ENCODE measurements at regions not wholly inside any gene's neighbourhood (a gene's known extent, or its start where the extent isn't known, plus 50 kb on each side); places are given as distances from the start of the nearest gene placed in this dataset.

- H4K20me1 ChIP-seq (ENCODE audit: control insufficient read depth, insufficient read depth), result no peaks in the 10 kb centered on the region
- in situ Hi-C loops (cut with MboI), result no loop called here
- ATAC-seq (peak; percentile 54; the same call in 2 of the 3 replicates), FAIRE-seq (no peak), DNase-seq (ENCODE audit: low read depth, low spot score) (no peak)
- 32% methylated on average over 7 of the region's 7 CpGs for WGBS (ENCODE audit: insufficient coverage, insufficient replicate concordance, low lambda C conversion rate, missing lambda C conversion rate)
- no peaks in the 10 kb centered on the region for H3K36me3 ChIP-seq (ENCODE audit: control insufficient read depth in 2 of 2, insufficient read depth in 2 of 2, low read length in 1 of 2)
- no peak overlapping the region for H3K9ac ChIP-seq (ENCODE audit: control insufficient read depth, insufficient read depth, low read length)
- RAD21 ChIA-PET (ENCODE audit: unreplicated experiment), result no interaction called here
- H3K4me3 ChIP-seq, result no peak overlapping the region
- POLR2A ChIA-PET, result no interaction called here
- no peaks in the 10 kb centered on the region for H3K79me2 ChIP-seq (ENCODE audit: control insufficient read depth, insufficient read depth, low read length)
- TF ChIP-seq EED (IDR thresholded peaks at IDR 0.05; ENCODE audit: low read depth) (peak; percentile 28; the same call in 1 of the 2 replicates), SREBF2 (IDR thresholded peaks at IDR 0.05; ENCODE audit: low read length) (no peak), SIN3A (IDR thresholded peaks at IDR 0.05; ENCODE audit: low read depth, low read length) (no peak), ELK1 (IDR thresholded peaks at IDR 0.05; ENCODE audit: low read depth, low read length) (no peak), HDAC2 (IDR thresholded peaks at IDR 0.05) (no peak), ZBED1 (IDR thresholded peaks at IDR 0.05; ENCODE audit: borderline replicate concordance) (no peak), CEBPZ (IDR thresholded peaks at IDR 0.05; ENCODE audit: low read depth, low read length) (no peak), MYB (IDR thresholded peaks at IDR 0.05; ENCODE audit: borderline replicate concordance, low read depth, low read length) (no peak), MYC (IDR thresholded peaks at IDR 0.05; ENCODE audit: insufficient read depth, insufficient read length, insufficient replicate concordance, low read length, severe bottlenecking) (no peak), POLR2AphosphoS5 (IDR thresholded peaks at IDR 0.05; ENCODE audit: low read length) (no peak), RB1 (IDR thresholded peaks at IDR 0.05; ENCODE audit: borderline replicate concordance) (no peak), USF2 (IDR thresholded peaks at IDR 0.05; ENCODE audit: borderline replicate concordance, low read depth, low read length) (no peak), TAF1 (IDR thresholded peaks at IDR 0.05; ENCODE audit: borderline replicate concordance, low read depth, low read length) (no peak), SMARCA5 (IDR thresholded peaks at IDR 0.05) (no peak), CHD4 (IDR thresholded peaks at IDR 0.05) (no peak), IKZF1 (conservative IDR thresholded peaks at IDR 0.05) (0 out of 2 replicates have a peak, but pooled peaks have one; percentile 17), SIX5 (IDR thresholded peaks at IDR 0.05; ENCODE audit: low read depth, low read length, severe bottlenecking) (no peak), CEBPB (IDR thresholded peaks at IDR 0.05; ENCODE audit: borderline replicate concordance in 1 of 2, low read depth in 2 of 2, low read length in 2 of 2) (no peak), BHLHE40 (IDR thresholded peaks at IDR 0.05; ENCODE audit: borderline replicate concordance in 1 of 2, low read depth in 2 of 2, low read length in 1 of 2) (peak in 1 of 2 experiments; percentile 52; a peak in 1 of 4 replicates), PML (IDR thresholded peaks at IDR 0.05; ENCODE audit: low read length) (no peak)
- SMC1A ChIA-PET (ENCODE audit: uncharacterized antibody, unreplicated experiment), result interaction anchor here (0.8 to 1.5 kb wide), 2 partner anchors 15 to 149 kb away, joined by 3 to 4 read pairs; no protein-coding TSS in a partner anchor
- no TSS peak for BruUV-seq (replicated peaks)
- no peak overlapping the region for H3K4me2 ChIP-seq (ENCODE audit: control insufficient read depth, insufficient read depth)
- intact Hi-C loops (cut with micrococcal nuclease; ENCODE audit: unreplicated experiment), result no loop called here
- H3K9me3 ChIP-seq (replicated peaks; ENCODE audit: control insufficient read depth, insufficient read depth, low read length), result no peaks in the 10 kb centered on the region
- H3K27ac ChIP-seq (ENCODE audit: control insufficient read depth, insufficient read depth), result no peak overlapping the region
- CTCF ChIA-PET, result interaction anchor here (0.6 to 3.4 kb wide), 3 partner anchors 9 to 533 kb away, joined by 3 to 18 read pairs (median 3); no protein-coding TSS in a partner anchor
- H2AFZ ChIP-seq (ENCODE audit: control insufficient read depth, low read depth, low read length), result no peak overlapping the region
- H3K4me1 ChIP-seq (ENCODE audit: control insufficient read depth, insufficient read depth, low read length), result peaks cover 6% of the 10 kb centered on the region
- H3K27me3 ChIP-seq (replicated peaks in 1 of 2; ENCODE audit: control insufficient read depth in 2 of 2, insufficient read depth in 2 of 2, low read length in 1 of 2), result no peaks in the 10 kb centered on the region; a peak in 1 of 4 replicates
These were observed 161.3 kb downstream of the TSEN15 start for GRCh38 chr1:184212649-184213314.

Measured in GM12878 (cell line).